Hepatocyte (in vitro differentiated cells): ENCODE measurements at regions not wholly inside any gene's neighbourhood (a gene's known extent, or its start where the extent isn't known, plus 50 kb on each side); places are given as distances from the start of the nearest gene placed in this dataset.

Source experiments
- CTCF ChIP-seq: fragments of 200-600 bp; sonication (generic); IDR thresholded peaks from 2 replicates; pipeline ENCODE4 v1.5.1; 2016; ENCODE audit warnings: antibody characterized with exemption, mild to moderate bottlenecking; ENCODE audit not compliant: poor library complexity
- EZH2 ChIP-seq: fragments of 200-600 bp; sonication (generic); IDR thresholded peaks from 2 replicates; pipeline ENCODE4 v1.6.1; 2016; ENCODE audit warnings: antibody characterized with exemption, mild to moderate bottlenecking, borderline replicate concordance
- EZH2phosphoT487 ChIP-seq: fragments of 200-600 bp; sonication (generic); IDR thresholded peaks from one replicate; pipeline ENCODE4 v1.6.1; 2018; ENCODE audit warnings: antibody characterized with exemption, mild to moderate bottlenecking, low read depth, moderate library complexity; ENCODE audit not compliant: unreplicated experiment, severe bottlenecking

- no peak for TF ChIP-seq EZH2
- TF ChIP-seq CTCF, result no peak
- no peak for TF ChIP-seq EZH2phosphoT487
These were observed 79.8 kb upstream of the OPRM1 start for GRCh38 chr6:153959276-153959675.
